B cell (primary cell): ENCODE measurements at regions not wholly inside any gene's neighbourhood (a gene's known extent, or its start where the extent isn't known, plus 50 kb on each side); places are given as distances from the start of the nearest gene placed in this dataset.

Experiments used
- ATAC-seq: fragments of 200-7000 bp; cut with Tn5 transposase; one replicate; pipeline ENCODE4 v1.10.0; 2021; ENCODE audit warnings: low read depth, mild to moderate bottlenecking, moderate number of reproducible peaks, moderate library complexity
- CTCF ChIA-PET: fragments of 350-600 bp; sonication (Branson Sonifier 250); formaldehyde crosslinking; loops from one replicate; lab custom pipeline; 2021; ENCODE audit warnings: antibody characterized with exemption, inconsistent platforms; lab: Charles Lee
- POLR2A ChIA-PET: fragments of 350-600 bp; sonication (Branson Sonifier 250); formaldehyde crosslinking; loops from one replicate; lab custom pipeline; 2021; ENCODE audit warnings: antibody characterized with exemption; lab: Charles Lee
- DNase-seq: peaks from one replicate; pipeline ENCODE4 v3.0.0; 2013
- H2AFZ ChIP-seq: 2 replicates; pipeline ENCODE4 v1.6.1; 2012; ENCODE audit warnings: mild to moderate bottlenecking, low read depth, low read length; ENCODE audit not compliant: insufficient read depth, poor library complexity, severe bottlenecking
- H3K27ac ChIP-seq, 2 donors: 1 replicate in 1 of 2; 2 replicates in 1 of 2; pipeline ENCODE4 v1.5.1; 2012 to 2013; ENCODE audit warnings: low read length in 2 of 2, mild to moderate bottlenecking in 2 of 2, moderate library complexity in 1 of 2
- H3K27me3 ChIP-seq, 4 experiments: fragments of 200-600 bp in 1 of 4; sonication (generic) in 1 of 4; replicated peaks in 1 of 4; 1 replicate in 2 of 4; 2 replicates in 2 of 4; pipeline versions ENCODE4 v1.6.1 to v1.7.0; 2013 to 2016; ENCODE audit warnings: low read length in 3 of 4, mild to moderate bottlenecking in 2 of 4, mixed read lengths in 1 of 4, moderate library complexity in 1 of 4; ENCODE audit not compliant: insufficient read depth in 4 of 4, control insufficient read depth in 3 of 4; ENCODE audit errors: control extremely low read depth in 1 of 4
- H3K36me3 ChIP-seq, 2 experiments: replicated peaks in 1 of 2; 1 replicate in 1 of 2; 2 replicates in 1 of 2; pipeline versions ENCODE4 v1.6.1 to v1.7.1; 2013; ENCODE audit warnings: low read length in 1 of 2; ENCODE audit not compliant: insufficient read depth in 2 of 2, control insufficient read depth in 1 of 2; ENCODE audit errors: control extremely low read depth in 1 of 2, extremely low read depth in 1 of 2
- H3K4me1 ChIP-seq, 2 donors: fragments of 200-600 bp in 1 of 2; sonication (generic) in 1 of 2; 1 replicate in 1 of 2; 2 replicates in 1 of 2; pipeline versions ENCODE4 v1.5.1 to v1.6.1; 2013 to 2017; ENCODE audit warnings: low read length in 2 of 2; ENCODE audit not compliant: control insufficient read depth in 2 of 2, insufficient read depth in 2 of 2
- H3K4me2 ChIP-seq: replicated peaks from 2 replicates; pipeline ENCODE3; 2012; ENCODE audit warnings: mild to moderate bottlenecking, low read depth, low read length; ENCODE audit not compliant: poor library complexity, severe bottlenecking
- H3K4me3 ChIP-seq, 5 experiments: fragments of 200-600 bp in 1 of 5; sonication (generic) in 1 of 5; 1 replicate in 3 of 5; 2 replicates in 2 of 5; pipeline versions ENCODE4 v1.5.1 to v1.7.0; 2011 to 2016; ENCODE audit warnings: low read length in 4 of 5, mild to moderate bottlenecking in 4 of 5, low read depth in 2 of 5, control low read depth in 1 of 5, moderate library complexity in 1 of 5; ENCODE audit not compliant: insufficient read depth in 1 of 5; ENCODE audit errors: control extremely low read depth in 1 of 5, extremely low read depth in 1 of 5
- H3K79me2 ChIP-seq: fragments of 200-600 bp; sonication (generic); one replicate; pipeline ENCODE4 v1.6.0; 2016; ENCODE audit warnings: low read length; ENCODE audit not compliant: control insufficient read depth, insufficient read depth
- H3K9ac ChIP-seq: fragments of 200-600 bp; sonication (generic); 2 replicates; pipeline ENCODE4 v1.6.1; 2017; ENCODE audit warnings: mild to moderate bottlenecking, low read length, moderate library complexity
- H3K9me3 ChIP-seq, 3 donors: one replicate each; pipeline versions ENCODE4 v1.6.1 to v1.7.1; 2013; ENCODE audit warnings: low read length in 2 of 3; ENCODE audit not compliant: control insufficient read depth in 2 of 3, insufficient read depth in 1 of 3; ENCODE audit errors: control extremely low read depth in 1 of 3
- H4K20me1 ChIP-seq: 2 replicates; pipeline ENCODE4 v1.6.0; 2012; ENCODE audit warnings: mild to moderate bottlenecking, low read length; ENCODE audit not compliant: insufficient read depth, control insufficient read depth, poor library complexity, severe bottlenecking
- H3K27ac Mint-ChIP-seq: one replicate; pipeline ENCODE4 v1.8.0; 2021; ENCODE audit warnings: mixed read lengths
- H3K27me3 Mint-ChIP-seq: one replicate; pipeline ENCODE4 v1.8.0; 2021; ENCODE audit warnings: mixed read lengths
- H3K4me1 Mint-ChIP-seq: one replicate; pipeline ENCODE4 v1.8.0; 2021; ENCODE audit warnings: mixed read lengths
- H3K4me3 Mint-ChIP-seq: one replicate; pipeline ENCODE4 v1.8.0; 2021; ENCODE audit warnings: mixed read lengths
- H3K9me3 Mint-ChIP-seq: one replicate; pipeline ENCODE4 v1.8.0; 2022; ENCODE audit warnings: mixed read lengths; ENCODE audit not compliant: insufficient read depth
- EZH2 ChIP-seq: IDR thresholded peaks from 2 replicates; pipeline ENCODE4 v1.6.1; 2012; ENCODE audit warnings: borderline replicate concordance, low read depth, mild to moderate bottlenecking, moderate library complexity, low read length; ENCODE audit not compliant: insufficient read depth, poor library complexity, severe bottlenecking
- WGBS: methylation state at CpG from one replicate; pipeline ENCODE4 v1.1.5; 2013; ENCODE audit warnings: missing lambda C conversion rate; ENCODE audit not compliant: insufficient coverage; 5-methylcytosine and 5-hydroxymethylcytosine counted together
- intact Hi-C: fragments of 100-400 bp; cut with micrococcal nuclease; formaldehyde crosslinking; loops from one replicate; pipeline ENCODE4 v1.10.0; 2022
- TF ChIP-seq, protein P1 (sequence below): fragments of 200-600 bp; IDR thresholded peaks from one replicate; pipeline ENCODE4 v1.8.0; 2022; ENCODE audit warnings: antibody characterized with exemption, mild to moderate bottlenecking

DNA sequence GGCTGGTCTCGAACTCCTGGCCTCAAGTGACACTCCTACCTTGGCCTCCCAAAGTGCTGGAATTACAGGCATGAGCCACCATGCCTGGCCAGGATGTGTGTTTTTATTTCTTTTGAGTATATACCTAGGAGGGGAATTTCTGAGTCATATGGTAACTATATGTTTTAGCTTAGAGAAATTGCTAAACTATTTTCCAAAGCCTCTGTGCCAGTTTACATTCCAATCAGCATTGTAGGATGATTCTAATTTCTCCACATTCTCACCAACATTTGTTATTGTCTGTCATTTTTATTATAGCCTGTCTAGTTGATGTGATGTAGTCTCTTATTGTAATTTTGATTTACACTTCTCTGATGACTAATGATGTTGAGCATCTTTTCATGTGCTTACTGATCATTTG lies 1576.0 kb downstream of the RPA4 start:
- Mint-ChIP-seq H3K27ac (no peak overlapping the region), H3K27me3 (no peaks in the 10 kb centered on the region), H3K9me3 (no peaks in the 10 kb centered on the region), H3K4me1 (no peaks in the 10 kb centered on the region), H3K4me3 (no peak overlapping the region)
- no peak for TF ChIP-seq EZH2
- TF ChIP-seq, protein P1, sequence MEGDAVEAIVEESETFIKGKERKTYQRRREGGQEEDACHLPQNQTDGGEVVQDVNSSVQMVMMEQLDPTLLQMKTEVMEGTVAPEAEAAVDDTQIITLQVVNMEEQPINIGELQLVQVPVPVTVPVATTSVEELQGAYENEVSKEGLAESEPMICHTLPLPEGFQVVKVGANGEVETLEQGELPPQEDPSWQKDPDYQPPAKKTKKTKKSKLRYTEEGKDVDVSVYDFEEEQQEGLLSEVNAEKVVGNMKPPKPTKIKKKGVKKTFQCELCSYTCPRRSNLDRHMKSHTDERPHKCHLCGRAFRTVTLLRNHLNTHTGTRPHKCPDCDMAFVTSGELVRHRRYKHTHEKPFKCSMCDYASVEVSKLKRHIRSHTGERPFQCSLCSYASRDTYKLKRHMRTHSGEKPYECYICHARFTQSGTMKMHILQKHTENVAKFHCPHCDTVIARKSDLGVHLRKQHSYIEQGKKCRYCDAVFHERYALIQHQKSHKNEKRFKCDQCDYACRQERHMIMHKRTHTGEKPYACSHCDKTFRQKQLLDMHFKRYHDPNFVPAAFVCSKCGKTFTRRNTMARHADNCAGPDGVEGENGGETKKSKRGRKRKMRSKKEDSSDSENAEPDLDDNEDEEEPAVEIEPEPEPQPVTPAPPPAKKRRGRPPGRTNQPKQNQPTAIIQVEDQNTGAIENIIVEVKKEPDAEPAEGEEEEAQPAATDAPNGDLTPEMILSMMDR: no peak
- ATAC-seq: no peak
- H3K27me3 ChIP-seq: no peaks in the 10 kb centered on the region
- no peak for DNase-seq
- intact Hi-C loops: no loop called here
- CTCF ChIA-PET: no interaction called here
- no peak overlapping the region for H3K9ac ChIP-seq
- H3K4me3 ChIP-seq: no peak overlapping the region
- peaks cover 0 to 3% (median 0%) of the 10 kb centered on the region in 3 donors for H3K9me3 ChIP-seq
- H2AFZ ChIP-seq: no peak overlapping the region
- no CpG with 5 or more reads among the region's 1 CpG for WGBS
- no peak overlapping the region for H3K27ac ChIP-seq
- H3K79me2 ChIP-seq: no peaks in the 10 kb centered on the region
- POLR2A ChIA-PET: no interaction called here
- no peaks in the 10 kb centered on the region for H4K20me1 ChIP-seq
- H3K36me3 ChIP-seq: no peaks in the 10 kb centered on the region
- no peaks in the 10 kb centered on the region for H3K4me1 ChIP-seq
- no peak overlapping the region for H3K4me2 ChIP-seq

DNA sequence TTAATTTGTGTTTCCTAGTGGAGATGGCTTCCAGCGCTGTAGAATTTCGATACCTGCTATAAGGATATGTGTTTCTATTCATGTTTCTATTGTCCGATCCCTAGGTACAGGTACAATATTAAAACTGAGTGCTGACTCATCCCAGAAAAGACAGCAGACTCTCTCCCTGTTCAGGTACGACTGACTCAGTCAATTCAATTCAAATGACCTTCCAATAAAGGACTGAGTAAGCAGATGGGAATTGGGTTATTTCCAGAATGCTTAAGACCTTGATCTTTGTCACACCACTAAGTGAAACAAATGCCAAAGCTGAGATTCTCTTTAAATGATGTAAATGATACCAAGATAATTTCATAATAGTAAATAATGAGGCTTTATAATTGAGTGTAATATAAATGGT lies 1596.9 kb downstream of the RPA4 start:
- H3K36me3 ChIP-seq: no peaks in the 10 kb centered on the region
- H3K27me3 ChIP-seq: no peaks in the 10 kb centered on the region
- no peak overlapping the region for H3K9ac ChIP-seq
- CTCF ChIA-PET: no interaction called here
- H3K4me3 Mint-ChIP-seq: no peak overlapping the region
- H3K79me2 ChIP-seq: no peaks in the 10 kb centered on the region
- H3K4me1 ChIP-seq: no peaks in the 10 kb centered on the region
- ATAC-seq (no peak), DNase-seq (no peak)
- TF ChIP-seq, protein P1: no peak
- TF ChIP-seq EZH2: no peak
- WGBS: no CpG with 5 or more reads among the region's 4 CpGs
- H2AFZ ChIP-seq: no peak overlapping the region
- H3K27ac ChIP-seq: no peak overlapping the region
- no peak overlapping the region for H3K27ac Mint-ChIP-seq
- H3K27me3 Mint-ChIP-seq: no peaks in the 10 kb centered on the region
- H3K9me3 Mint-ChIP-seq: no peaks in the 10 kb centered on the region
- H4K20me1 ChIP-seq: no peaks in the 10 kb centered on the region
- no peaks in the 10 kb centered on the region for H3K4me1 Mint-ChIP-seq
- POLR2A ChIA-PET: no interaction called here
- H3K4me3 ChIP-seq: no peak overlapping the region
- no peak overlapping the region for H3K4me2 ChIP-seq
- intact Hi-C loops: no loop called here
- no peaks in the 10 kb centered on the region for H3K9me3 ChIP-seq
